Left lung (tissue), 4 donors: ENCODE measurements at regions not wholly inside any gene's neighbourhood (a gene's known extent, or its start where the extent isn't known, plus 50 kb on each side); places are given as distances from the start of the nearest gene placed in this dataset.

ENCODE experiments used
- ATAC-seq: fragments of 200-7000 bp; cut with Tn5 transposase; one replicate; pipeline ENCODE4 v1.9.1; 2020; ENCODE audit warnings: moderate library complexity
- DNase-seq, 4 donors: peaks; one replicate each; pipeline ENCODE4 v3.0.0-alpha.2; 2013 to 2020
- H3K27ac ChIP-seq, 2 donors: fragments of 200-600 bp; sonication (generic) in 1 of 2; one replicate each; pipeline versions ENCODE4 v1.5.0 to v1.8.0; 2020 to 2021
- H3K27me3 ChIP-seq, 2 donors: fragments of 200-600 bp; sonication (generic) in 1 of 2; one replicate each; pipeline versions ENCODE4 v1.5.0 to v1.8.0; 2020 to 2021
- H3K36me3 ChIP-seq, 2 donors: fragments of 200-600 bp; sonication (generic) in 1 of 2; one replicate each; pipeline versions ENCODE4 v1.5.0 to v1.8.0; 2020 to 2021
- H3K4me1 ChIP-seq, 2 donors: fragments of 200-600 bp; one replicate each; pipeline ENCODE4 v1.8.0; 2021
- H3K4me3 ChIP-seq, 2 donors: fragments of 200-600 bp; sonication (generic) in 1 of 2; one replicate each; pipeline versions ENCODE4 v1.5.0 to v1.8.0; 2020 to 2021; ENCODE audit warnings: mild to moderate bottlenecking in 1 of 2
- H3K9me3 ChIP-seq, 2 donors: fragments of 200-600 bp; sonication (generic) in 1 of 2; one replicate each; pipeline versions ENCODE4 v1.5.0 to v1.8.0; 2020 to 2021
- intact Hi-C, 2 donors: fragments of 100-400 bp; cut with DNase I; formaldehyde crosslinking; loops; one replicate each; pipeline versions ENCODE4 v1.11.2 to v1.14.2; 2022
- TF ChIP-seq, protein P1 (sequence below), 2 donors: fragments of 200-600 bp; sonication (generic) in 1 of 2; IDR thresholded peaks; one replicate each; pipeline versions ENCODE4 v1.5.0 to v1.8.0; 2021; ENCODE audit warnings: antibody characterized with exemption in 2 of 2
- donor health status: DM: no; HTN: yes; CAD: no.
- donor health status: DM: no; HTN: no; CAD: no.

DNA sequence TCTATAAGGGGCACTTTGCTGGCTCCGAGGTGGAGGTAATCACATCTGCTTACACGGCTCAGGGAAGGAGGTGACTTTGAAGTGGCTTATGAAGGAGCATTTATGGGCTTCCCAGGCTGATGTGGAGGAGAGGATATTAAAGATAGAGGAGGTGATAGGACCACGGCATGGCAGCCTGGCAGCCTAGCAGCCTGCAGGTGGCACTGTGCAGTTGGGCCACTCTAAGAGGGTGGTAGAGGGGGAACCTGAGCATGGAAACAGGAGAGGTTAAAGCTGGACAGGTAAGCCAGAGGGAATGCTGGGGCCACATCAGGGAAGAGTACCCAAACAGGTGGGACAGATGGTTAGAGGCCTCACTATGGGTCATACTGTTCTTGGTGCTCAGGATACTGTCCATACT is 375.0 kb downstream of the WDR72 start:
- H3K27me3 ChIP-seq = no peaks in the 10 kb centered on the region
- TF ChIP-seq, protein P1, sequence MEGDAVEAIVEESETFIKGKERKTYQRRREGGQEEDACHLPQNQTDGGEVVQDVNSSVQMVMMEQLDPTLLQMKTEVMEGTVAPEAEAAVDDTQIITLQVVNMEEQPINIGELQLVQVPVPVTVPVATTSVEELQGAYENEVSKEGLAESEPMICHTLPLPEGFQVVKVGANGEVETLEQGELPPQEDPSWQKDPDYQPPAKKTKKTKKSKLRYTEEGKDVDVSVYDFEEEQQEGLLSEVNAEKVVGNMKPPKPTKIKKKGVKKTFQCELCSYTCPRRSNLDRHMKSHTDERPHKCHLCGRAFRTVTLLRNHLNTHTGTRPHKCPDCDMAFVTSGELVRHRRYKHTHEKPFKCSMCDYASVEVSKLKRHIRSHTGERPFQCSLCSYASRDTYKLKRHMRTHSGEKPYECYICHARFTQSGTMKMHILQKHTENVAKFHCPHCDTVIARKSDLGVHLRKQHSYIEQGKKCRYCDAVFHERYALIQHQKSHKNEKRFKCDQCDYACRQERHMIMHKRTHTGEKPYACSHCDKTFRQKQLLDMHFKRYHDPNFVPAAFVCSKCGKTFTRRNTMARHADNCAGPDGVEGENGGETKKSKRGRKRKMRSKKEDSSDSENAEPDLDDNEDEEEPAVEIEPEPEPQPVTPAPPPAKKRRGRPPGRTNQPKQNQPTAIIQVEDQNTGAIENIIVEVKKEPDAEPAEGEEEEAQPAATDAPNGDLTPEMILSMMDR (IDR thresholded peaks at IDR 0.05) = no peak
- ATAC-seq (peak; percentile 52), DNase-seq (peak in 1 of 4 donors; percentile 44)
- no peak overlapping the region for H3K4me3 ChIP-seq
- H3K27ac ChIP-seq = no peak overlapping the region
- no peaks in the 10 kb centered on the region for H3K9me3 ChIP-seq
- no peaks in the 10 kb centered on the region for H3K4me1 ChIP-seq
- intact Hi-C loops = loop anchor here in 1 of 2 donors (10.0 kb wide), 1 partner anchor 60 kb away; no protein-coding TSS in a partner anchor
- H3K36me3 ChIP-seq = no peaks in the 10 kb centered on the region

DNA sequence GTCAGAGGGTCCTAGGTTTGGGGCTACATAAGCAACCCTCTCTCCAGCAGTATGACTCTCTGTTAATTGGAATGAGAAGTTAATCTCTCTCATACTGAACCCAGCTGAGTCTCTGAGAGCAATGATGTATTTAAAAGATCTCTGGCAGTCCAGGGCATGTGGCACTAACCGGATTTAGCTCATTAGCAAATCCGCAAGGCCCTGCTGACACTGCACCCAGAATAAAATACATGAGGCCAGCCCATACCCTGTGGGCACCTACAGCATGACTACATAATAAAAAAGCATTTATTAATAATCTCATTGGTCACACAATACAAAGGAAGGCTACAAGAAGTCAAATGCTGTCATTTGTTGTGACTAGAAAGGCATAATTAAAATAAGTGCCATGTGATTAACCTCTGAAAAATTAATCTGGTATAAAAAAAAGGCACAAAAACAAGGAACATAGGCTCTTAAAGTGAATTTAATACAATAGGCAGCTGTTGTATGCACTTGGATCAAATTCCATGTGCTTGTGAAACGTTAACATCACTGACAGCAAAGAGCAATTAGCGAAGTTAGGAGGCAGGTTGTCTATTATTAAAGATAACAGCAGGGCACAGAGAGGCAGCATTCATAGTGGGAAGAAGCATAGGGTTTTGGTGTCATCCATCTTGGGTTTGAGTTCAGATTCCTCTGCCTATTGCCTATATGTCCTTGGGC is 381.2 kb downstream of the WDR72 start:
- Histone ChIP-seq H3K36me3 (no peaks in the 10 kb centered on the region), H3K27me3 (no peaks in the 10 kb centered on the region), H3K4me1 (no peaks in the 10 kb centered on the region), H3K4me3 (no peak overlapping the region), H3K9me3 (no peaks in the 10 kb centered on the region), H3K27ac (no peak overlapping the region)
- ATAC-seq (no peak), DNase-seq (no peak)
- TF ChIP-seq, protein P1 (IDR thresholded peaks at IDR 0.05) = no peak
- intact Hi-C loops = no loop called here

DNA sequence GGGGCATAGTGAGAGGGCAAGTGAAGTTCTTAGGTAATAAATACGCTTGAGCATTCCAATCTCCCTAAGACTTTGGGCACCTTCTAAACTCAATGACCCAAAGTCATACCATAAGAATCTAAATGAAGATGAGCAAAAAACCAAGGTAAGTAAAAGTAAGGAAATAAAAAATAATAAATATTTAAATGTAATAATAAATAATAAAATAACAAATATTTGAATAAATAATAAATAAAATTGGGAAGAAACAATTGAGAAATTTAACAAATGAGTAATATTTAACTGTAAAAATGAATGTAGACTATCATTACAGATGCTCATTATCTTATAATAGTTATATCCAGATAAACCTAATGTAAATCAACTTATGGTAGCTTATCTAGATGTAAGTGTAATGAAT is 391.7 kb downstream of the WDR72 start:
- DNase-seq (no peak), ATAC-seq (no peak)
- Histone ChIP-seq H3K4me3 (no peak overlapping the region), H3K9me3 (peaks cover 0 to 15% of the 10 kb centered on the region in 2 donors), H3K4me1 (no peaks in the 10 kb centered on the region), H3K27me3 (no peaks in the 10 kb centered on the region), H3K27ac (no peak overlapping the region), H3K36me3 (no peaks in the 10 kb centered on the region)
- TF ChIP-seq, protein P1 (IDR thresholded peaks at IDR 0.05) = no peak
- intact Hi-C loops = no loop called here

DNA sequence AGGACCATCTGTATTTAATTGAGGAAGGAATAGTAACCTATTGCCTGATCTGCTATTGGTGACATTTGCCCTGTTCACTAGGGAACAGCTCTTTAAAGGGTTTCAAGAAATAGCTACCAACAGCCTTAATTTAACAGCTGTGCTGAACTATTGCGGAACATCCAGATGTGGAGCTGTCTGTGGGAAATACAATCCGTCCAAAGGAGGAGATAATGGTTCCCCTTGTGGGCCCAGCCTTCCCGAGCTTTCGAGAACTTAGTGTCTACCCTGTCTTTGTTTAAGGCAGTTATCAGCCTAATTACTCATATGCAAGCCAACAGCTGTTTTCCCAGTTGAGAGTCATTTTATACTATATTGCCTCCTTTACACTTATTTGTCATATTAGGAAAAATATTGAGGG is 398.6 kb downstream of the WDR72 start:
- H3K4me3 ChIP-seq = no peak overlapping the region
- no peaks in the 10 kb centered on the region for H3K4me1 ChIP-seq
- intact Hi-C loops = no loop called here
- H3K9me3 ChIP-seq = no peaks in the 10 kb centered on the region
- no peak overlapping the region for H3K27ac ChIP-seq
- H3K36me3 ChIP-seq = no peaks in the 10 kb centered on the region
- DNase-seq (no peak), ATAC-seq (no peak)
- H3K27me3 ChIP-seq = no peaks in the 10 kb centered on the region
- TF ChIP-seq, protein P1 (IDR thresholded peaks at IDR 0.05) = no peak

DNA sequence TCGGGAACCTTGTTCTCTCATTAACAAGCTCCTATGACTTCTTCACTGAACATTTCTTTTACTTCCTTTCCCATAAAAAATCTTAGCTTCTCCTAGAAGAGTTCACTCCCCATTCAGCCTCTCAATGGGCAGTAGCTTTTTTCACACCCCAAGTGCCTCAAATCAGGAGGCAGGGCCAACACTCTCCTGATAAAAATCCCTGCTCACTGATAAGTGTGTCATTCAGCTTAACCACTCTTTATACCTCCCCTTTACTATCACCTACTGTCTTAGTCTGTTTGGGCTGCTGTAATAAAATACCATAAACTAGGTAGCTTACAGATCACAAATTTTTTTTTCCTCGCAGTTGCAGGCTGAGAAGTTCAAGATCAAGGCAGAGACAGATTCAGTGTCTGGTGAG is 400.4 kb downstream of the WDR72 start:
- DNase-seq (no peak), ATAC-seq (no peak)
- Histone ChIP-seq H3K9me3 (no peaks in the 10 kb centered on the region), H3K4me3 (no peak overlapping the region), H3K27me3 (no peaks in the 10 kb centered on the region), H3K36me3 (no peaks in the 10 kb centered on the region), H3K4me1 (no peaks in the 10 kb centered on the region), H3K27ac (no peak overlapping the region)
- TF ChIP-seq, protein P1 (IDR thresholded peaks at IDR 0.05) = no peak
- intact Hi-C loops = no loop called here
